ENCODE measurements at regions not wholly inside any gene's neighbourhood (a gene's known extent, or its start where the extent isn't known, plus 50 kb on each side); places are given as distances from the start of the nearest gene placed in this dataset.

GRCh38 chr6:6781172-6781872 lies 192.8 kb downstream of the LY86 start:
- Histone ChIP-seq H4K20me1 (ENCODE audit: insufficient read depth, poor library complexity, severe bottlenecking) (no peaks in the 10 kb centered on the region), H3K9me2 (replicated peaks; ENCODE audit: insufficient read depth) (no peaks in the 10 kb centered on the region), H3K4me2 (no peak overlapping the region), H3K27me3 (no peaks in the 10 kb centered on the region), H3K9me3 (ENCODE audit: low read depth) (no peaks in the 10 kb centered on the region), H3K36me3 (replicated peaks; ENCODE audit: insufficient read depth, low read depth) (no peaks in the 10 kb centered on the region), H3K27ac (no peak overlapping the region), H3K4me3 (no peak overlapping the region), H3K4me1 (ENCODE audit: insufficient read depth) (peaks cover 4% of the 10 kb centered on the region), H3K79me2 (no peaks in the 10 kb centered on the region), H2AFZ (no peak overlapping the region)
- DNase-seq (ENCODE audit: low spot score): peak; percentile 62
- no peak for TF ChIP-seq CTCF (IDR thresholded peaks at IDR 0.05; ENCODE audit: poor library complexity)
- no peak for TF ChIP-seq EZH2 (IDR thresholded peaks at IDR 0.05; ENCODE audit: borderline replicate concordance)
- TF ChIP-seq EZH2phosphoT487 (IDR thresholded peaks at IDR 0.05; ENCODE audit: low read depth, severe bottlenecking, unreplicated experiment): no peak
- 36% methylated on average over 3 of the region's 3 CpGs for WGBS (ENCODE audit: low lambda C conversion rate, missing lambda C conversion rate)

GRCh38 chr6:6781873-6782227 lies 193.3 kb downstream of the LY86 start:
- Histone ChIP-seq H3K4me3 (no peak overlapping the region), H2AFZ (no peak overlapping the region), H3K4me1 (ENCODE audit: insufficient read depth) (peaks cover 4% of the 10 kb centered on the region), H3K27me3 (no peaks in the 10 kb centered on the region), H4K20me1 (ENCODE audit: insufficient read depth, poor library complexity, severe bottlenecking) (no peaks in the 10 kb centered on the region), H3K9me2 (replicated peaks; ENCODE audit: insufficient read depth) (no peaks in the 10 kb centered on the region), H3K27ac (no peak overlapping the region), H3K9me3 (ENCODE audit: low read depth) (no peaks in the 10 kb centered on the region), H3K36me3 (replicated peaks; ENCODE audit: insufficient read depth, low read depth) (no peaks in the 10 kb centered on the region), H3K79me2 (no peaks in the 10 kb centered on the region), H3K4me2 (no peak overlapping the region)
- TF ChIP-seq EZH2 (IDR thresholded peaks at IDR 0.05; ENCODE audit: borderline replicate concordance) (no peak), EZH2phosphoT487 (IDR thresholded peaks at IDR 0.05; ENCODE audit: low read depth, severe bottlenecking, unreplicated experiment) (no peak), CTCF (IDR thresholded peaks at IDR 0.05; ENCODE audit: poor library complexity) (no peak)
- no peak for DNase-seq (ENCODE audit: low spot score)

GRCh38 chr6:6783721-6784120 lies 195.2 kb downstream of the LY86 start:
- no peaks in the 10 kb centered on the region for H3K9me3 ChIP-seq (ENCODE audit: low read depth)
- no peaks in the 10 kb centered on the region for H4K20me1 ChIP-seq (ENCODE audit: insufficient read depth, poor library complexity, severe bottlenecking)
- TF ChIP-seq EZH2 (IDR thresholded peaks at IDR 0.05; ENCODE audit: borderline replicate concordance) (no peak), EZH2phosphoT487 (IDR thresholded peaks at IDR 0.05; ENCODE audit: low read depth, severe bottlenecking, unreplicated experiment) (no peak), CTCF (IDR thresholded peaks at IDR 0.05; ENCODE audit: poor library complexity) (no peak)
- H3K79me2 ChIP-seq: no peaks in the 10 kb centered on the region
- WGBS (ENCODE audit: low lambda C conversion rate, missing lambda C conversion rate): 72% methylated on average over 2 of the region's 2 CpGs
- H3K27me3 ChIP-seq: no peaks in the 10 kb centered on the region
- H3K9me2 ChIP-seq (replicated peaks; ENCODE audit: insufficient read depth): no peaks in the 10 kb centered on the region
- H3K4me1 ChIP-seq (ENCODE audit: insufficient read depth): peaks cover 4% of the 10 kb centered on the region
- no peak overlapping the region for H3K4me3 ChIP-seq
- H3K36me3 ChIP-seq (replicated peaks; ENCODE audit: insufficient read depth, low read depth): no peaks in the 10 kb centered on the region
- H3K27ac ChIP-seq: no peak overlapping the region
- H3K4me2 ChIP-seq: no peak overlapping the region
- DNase-seq (ENCODE audit: low spot score): no peak
- no peak overlapping the region for H2AFZ ChIP-seq
